ENCODE measurements at regions not wholly inside any gene's neighbourhood (a gene's known extent, or its start where the extent isn't known, plus 50 kb on each side); places are given as distances from the start of the nearest gene placed in this dataset.

GRCh38 chr4:67236788-67237187 lies 308.5 kb downstream of the CENPC start:
- no peak for DNase-seq (ENCODE audit: extremely low read depth in 1 of 2, low read depth in 1 of 2)

GRCh38 chr4:67236318-67236717 lies 309.0 kb downstream of the CENPC start:
- no peak for DNase-seq (ENCODE audit: extremely low read depth in 1 of 2, low read depth in 1 of 2)

- DNase-seq (ENCODE audit: extremely low read depth in 1 of 2, low read depth in 1 of 2) = no peak
Observed at GRCh38 chr4:67234296-67234695, 311.0 kb downstream of the CENPC start.

GRCh38 chr4:67229148-67229547 lies 316.2 kb downstream of the CENPC start:
- no peak for DNase-seq (ENCODE audit: extremely low read depth in 1 of 2, low read depth in 1 of 2)

GRCh38 chr4:67220861-67221260 lies 324.4 kb downstream of the CENPC start:
- no peak for DNase-seq (ENCODE audit: extremely low read depth in 1 of 2, low read depth in 1 of 2)

- DNase-seq (ENCODE audit: extremely low read depth in 1 of 2, low read depth in 1 of 2) = no peak
Observed at GRCh38 chr4:67218883-67219282, 326.4 kb downstream of the CENPC start.

GRCh38 chr4:67207941-67208441 lies 337.3 kb downstream of the CENPC start:
- DNase-seq (ENCODE audit: extremely low read depth in 1 of 2, low read depth in 1 of 2) = no peak

GRCh38 chr4:67204441-67204840 lies 340.9 kb downstream of the CENPC start:
- no peak for DNase-seq (ENCODE audit: extremely low read depth in 1 of 2, low read depth in 1 of 2)

- no peak for DNase-seq (ENCODE audit: extremely low read depth in 1 of 2, low read depth in 1 of 2)
Observed at GRCh38 chr4:67201334-67201733, 344.0 kb downstream of the CENPC start.

- DNase-seq (ENCODE audit: extremely low read depth in 1 of 2, low read depth in 1 of 2) = no peak
Observed at GRCh38 chr4:67198727-67199126, 346.6 kb downstream of the CENPC start.

- no peak for DNase-seq (ENCODE audit: extremely low read depth in 1 of 2, low read depth in 1 of 2)
Observed at GRCh38 chr4:67167849-67168248, 377.5 kb downstream of the CENPC start.

GRCh38 chr4:67162690-67163089 lies 382.6 kb downstream of the CENPC start:
- DNase-seq (ENCODE audit: extremely low read depth in 1 of 2, low read depth in 1 of 2) = no peak

GRCh38 chr4:67161311-67161710 lies 384.0 kb downstream of the CENPC start:
- DNase-seq (ENCODE audit: extremely low read depth in 1 of 2, low read depth in 1 of 2) = no peak

- no peak for DNase-seq (ENCODE audit: extremely low read depth in 1 of 2, low read depth in 1 of 2)
Observed at GRCh38 chr4:67160394-67160793, 384.9 kb downstream of the CENPC start.

GRCh38 chr4:67158666-67159065 lies 386.6 kb downstream of the CENPC start:
- no peak for DNase-seq (ENCODE audit: extremely low read depth in 1 of 2, low read depth in 1 of 2)

GRCh38 chr4:67152976-67153375 lies 392.3 kb downstream of the CENPC start:
- no peak for DNase-seq (ENCODE audit: extremely low read depth in 1 of 2, low read depth in 1 of 2)

GRCh38 chr4:67151376-67152343 lies 393.6 kb downstream of the CENPC start:
- no peak for DNase-seq (ENCODE audit: extremely low read depth in 1 of 2, low read depth in 1 of 2)

- DNase-seq (ENCODE audit: extremely low read depth in 1 of 2, low read depth in 1 of 2) = no peak
Observed at GRCh38 chr4:67141586-67141985, 403.7 kb downstream of the CENPC start.

GRCh38 chr4:67134616-67135015 lies 410.7 kb downstream of the CENPC start:
- DNase-seq (ENCODE audit: extremely low read depth in 1 of 2, low read depth in 1 of 2) = no peak

- DNase-seq (ENCODE audit: extremely low read depth in 1 of 2, low read depth in 1 of 2) = no peak
Observed at GRCh38 chr4:67133162-67133561, 412.1 kb downstream of the CENPC start.

- no peak for DNase-seq (ENCODE audit: extremely low read depth in 1 of 2, low read depth in 1 of 2)
Observed at GRCh38 chr4:67131224-67131623, 414.1 kb downstream of the CENPC start.

GRCh38 chr4:67130411-67130810 lies 414.9 kb downstream of the CENPC start:
- no peak for DNase-seq (ENCODE audit: extremely low read depth in 1 of 2, low read depth in 1 of 2)

Data from activated CD8-positive, alpha-beta memory T cell treated with anti-CD3 and anti-CD28 coated beads for 1 hour (primary cell).